Kidney (tissue), 13 donors: ENCODE measurements at regions not wholly inside any gene's neighbourhood (a gene's known extent, or its start where the extent isn't known, plus 50 kb on each side); places are given as distances from the start of the nearest gene placed in this dataset.
A peak's percentile ranks its signal among the peaks of the same experiment; 100 is the strongest.

Source experiments
- DNase-seq, 5 donors: peaks; one replicate each; pipeline ENCODE4 v3.0.0-alpha.2; 2013 to 2020
- FAIRE-seq: peaks from 2 replicates; lab custom pipeline; 2012; peaks lifted over from hg19 to GRCh38; lab: Jason Lieb, UNC
- H3K27ac ChIP-seq, 2 donors: one replicate each; pipeline ENCODE4 v1.7.0; 2013; ENCODE audit warnings: low read depth in 2 of 2, low read length in 2 of 2, inconsistent platforms in 1 of 2
- H3K27me3 ChIP-seq: one replicate; pipeline ENCODE4 v1.7.1; 2013; ENCODE audit warnings: low read length, inconsistent platforms; ENCODE audit not compliant: control insufficient read depth, insufficient read depth
- H3K36me3 ChIP-seq, 3 donors: one replicate each; pipeline versions ENCODE4 v1.7.0 to v1.7.1; 2013; ENCODE audit warnings: low read length in 3 of 3, control low read depth in 1 of 3, inconsistent platforms in 1 of 3; ENCODE audit not compliant: insufficient read depth in 3 of 3, control insufficient read depth in 2 of 3
- H3K4me1 ChIP-seq, 3 donors: one replicate each; pipeline versions ENCODE4 v1.7.0 to v1.7.1; 2013; ENCODE audit warnings: low read length in 3 of 3, inconsistent platforms in 1 of 3, low read depth in 1 of 3; ENCODE audit not compliant: control insufficient read depth in 2 of 3, insufficient read depth in 2 of 3
- H3K4me3 ChIP-seq, 3 donors: one replicate each; pipeline versions ENCODE4 v1.7.0 to v1.8.1; 2013; ENCODE audit warnings: low read length in 3 of 3, control low read depth in 1 of 3, inconsistent platforms in 1 of 3
- H3K9ac ChIP-seq, 3 donors: one replicate each; pipeline versions ENCODE4 v1.7.0 to v1.7.1; 2013; ENCODE audit warnings: low read length in 3 of 3, control low read depth in 1 of 3, inconsistent platforms in 1 of 3
- H3K9me3 ChIP-seq, 3 donors: one replicate each; pipeline versions ENCODE4 v1.7.0 to v1.7.1; 2013; ENCODE audit warnings: low read length in 3 of 3, control low read depth in 1 of 3, inconsistent platforms in 1 of 3; ENCODE audit not compliant: control insufficient read depth in 2 of 3, insufficient read depth in 1 of 3
- CTCF ChIP-seq: IDR thresholded peaks from 3 replicates; pipeline ENCODE4 v1.5.1; 2012; ENCODE audit warnings: mild to moderate bottlenecking, moderate library complexity, borderline replicate concordance; ENCODE audit not compliant: insufficient read depth; ENCODE audit errors: extremely low read depth
- intact Hi-C: fragments of 100-400 bp; cut with DNase I; formaldehyde crosslinking; loops from one replicate; pipeline ENCODE4 v1.11.1; 2022
- donor health status: control.
- donor health status: control.
- donor health status: control.
- donor health status: control.
- donor health status: control.
- donor health status: DM: yes; HTN: yes; CAD: no.
- donor health status: Normal renal cell carcinoma (clear cell type).

GRCh38 chr7:1290679-1291356 is 58.1 kb downstream of the UNCX start:
- Histone ChIP-seq H3K4me3 (peak overlapping the region in 1 of 3 donors; percentile 43), H3K4me1 (peaks cover 0 to 3% (median 0%) of the 10 kb centered on the region in 3 donors), H3K27ac (no peak overlapping the region), H3K9ac (no peak overlapping the region), H3K36me3 (no peaks in the 10 kb centered on the region), H3K27me3 (no peaks in the 10 kb centered on the region), H3K9me3 (no peaks in the 10 kb centered on the region)
- no peak for FAIRE-seq
- DNase-seq: peak in 1 of 5 donors; percentile 65
- intact Hi-C loops: no loop called here
- no peak for TF ChIP-seq CTCF

GRCh38 chr7:1291357-1291689 is 58.7 kb downstream of the UNCX start:
- Histone ChIP-seq H3K4me3 (no peak overlapping the region), H3K4me1 (peaks cover 0 to 3% (median 0%) of the 10 kb centered on the region in 3 donors), H3K27me3 (no peaks in the 10 kb centered on the region), H3K36me3 (no peaks in the 10 kb centered on the region), H3K27ac (no peak overlapping the region), H3K9me3 (no peaks in the 10 kb centered on the region), H3K9ac (no peak overlapping the region)
- intact Hi-C loops: no loop called here
- DNase-seq: peak in 1 of 5 donors; percentile 52
- TF ChIP-seq CTCF: no peak
- no peak for FAIRE-seq

- peak in 2 of 5 donors; percentile 56 to 61 for DNase-seq
- Histone ChIP-seq H3K4me1 (peaks cover 0 to 3% (median 0%) of the 10 kb centered on the region in 3 donors), H3K4me3 (no peak overlapping the region), H3K9me3 (no peaks in the 10 kb centered on the region), H3K9ac (no peak overlapping the region), H3K27ac (no peak overlapping the region), H3K36me3 (no peaks in the 10 kb centered on the region), H3K27me3 (no peaks in the 10 kb centered on the region)
- TF ChIP-seq CTCF: no peak
- no peak for FAIRE-seq
- intact Hi-C loops: no loop called here
Measured at GRCh38 chr7:1291845-1292765, 59.4 kb downstream of the UNCX start.
